ENCODE measurements at regions not wholly inside any gene's neighbourhood (a gene's known extent, or its start where the extent isn't known, plus 50 kb on each side); places are given as distances from the start of the nearest gene placed in this dataset.

- WGBS (ENCODE audit: extremely low coverage, insufficient read length, low lambda C conversion rate): no CpG with 5 or more reads among the region's 2 CpGs
- H3K27ac ChIP-seq (ENCODE audit: insufficient read length, low read depth, low read length): no peak overlapping the region
- no peak for DNase-seq
- no peaks in the 10 kb centered on the region for H3K79me2 ChIP-seq (ENCODE audit: insufficient read depth, low read length)
- no peaks in the 10 kb centered on the region for H3K79me1 ChIP-seq (ENCODE audit: insufficient read depth, low read depth, low read length, poor library complexity, severe bottlenecking)
- H3K9me3 Mint-ChIP-seq: peaks cover 2 to 3% of the 10 kb centered on the region in 2 experiments; a peak in 3 of 5 replicates
- no peak overlapping the region for H3K4me2 ChIP-seq (ENCODE audit: insufficient read depth, insufficient read length, low read length)
- H3K36me3 Mint-ChIP-seq (ENCODE audit: insufficient read depth in 1 of 3, low read depth in 3 of 3): no peaks in the 10 kb centered on the region
- no peak overlapping the region for H3K4me3 Mint-ChIP-seq
- no peaks in the 10 kb centered on the region for H3K23me2 ChIP-seq (ENCODE audit: insufficient read length, low read depth, low read length, poor library complexity, severe bottlenecking)
- H2BK5ac ChIP-seq (ENCODE audit: insufficient read length, low read length): no peak overlapping the region
- TF ChIP-seq, protein P1, sequence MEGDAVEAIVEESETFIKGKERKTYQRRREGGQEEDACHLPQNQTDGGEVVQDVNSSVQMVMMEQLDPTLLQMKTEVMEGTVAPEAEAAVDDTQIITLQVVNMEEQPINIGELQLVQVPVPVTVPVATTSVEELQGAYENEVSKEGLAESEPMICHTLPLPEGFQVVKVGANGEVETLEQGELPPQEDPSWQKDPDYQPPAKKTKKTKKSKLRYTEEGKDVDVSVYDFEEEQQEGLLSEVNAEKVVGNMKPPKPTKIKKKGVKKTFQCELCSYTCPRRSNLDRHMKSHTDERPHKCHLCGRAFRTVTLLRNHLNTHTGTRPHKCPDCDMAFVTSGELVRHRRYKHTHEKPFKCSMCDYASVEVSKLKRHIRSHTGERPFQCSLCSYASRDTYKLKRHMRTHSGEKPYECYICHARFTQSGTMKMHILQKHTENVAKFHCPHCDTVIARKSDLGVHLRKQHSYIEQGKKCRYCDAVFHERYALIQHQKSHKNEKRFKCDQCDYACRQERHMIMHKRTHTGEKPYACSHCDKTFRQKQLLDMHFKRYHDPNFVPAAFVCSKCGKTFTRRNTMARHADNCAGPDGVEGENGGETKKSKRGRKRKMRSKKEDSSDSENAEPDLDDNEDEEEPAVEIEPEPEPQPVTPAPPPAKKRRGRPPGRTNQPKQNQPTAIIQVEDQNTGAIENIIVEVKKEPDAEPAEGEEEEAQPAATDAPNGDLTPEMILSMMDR (conservative IDR thresholded peaks at IDR 0.05): no peak
- H2AFZ ChIP-seq (ENCODE audit: low read length): no peak overlapping the region
- no peak overlapping the region for H2BK120ac ChIP-seq (ENCODE audit: low read depth, low read length, poor library complexity, severe bottlenecking)
- H2AK5ac ChIP-seq (ENCODE audit: insufficient read length, low read length): no peak overlapping the region
- no peak overlapping the region for H3K4ac ChIP-seq (ENCODE audit: low read depth, low read length)
- H3K56ac ChIP-seq (ENCODE audit: insufficient read length, low read depth, low read length): no peak overlapping the region
- H3K9ac ChIP-seq (ENCODE audit: extremely low read depth, insufficient read length, low read length): no peak overlapping the region
- H3K23ac ChIP-seq (ENCODE audit: insufficient read length, low read depth, low read length): no peak overlapping the region
- peaks cover 1% of the 10 kb centered on the region for H3K27me3 Mint-ChIP-seq (ENCODE audit: low read depth)
- H2BK12ac ChIP-seq (ENCODE audit: insufficient read length, low read depth, low read length): no peak overlapping the region
- H3K18ac ChIP-seq (ENCODE audit: insufficient read length, low read depth, low read length): no peak overlapping the region
- H3K14ac ChIP-seq (ENCODE audit: insufficient read depth, low read length): no peak overlapping the region
- no peaks in the 10 kb centered on the region for H3K4me1 Mint-ChIP-seq
- no peaks in the 10 kb centered on the region for H3K9me3 ChIP-seq (ENCODE audit: control insufficient read depth, low read depth, low read length)
- H2BK15ac ChIP-seq (ENCODE audit: low read depth, low read length): no peak overlapping the region
- no peak overlapping the region for H4K91ac ChIP-seq (ENCODE audit: insufficient read length, low read depth, low read length)
- H4K20me1 ChIP-seq (ENCODE audit: control insufficient read depth, insufficient read depth, insufficient read length): no peaks in the 10 kb centered on the region
- H3K27ac Mint-ChIP-seq: no peak overlapping the region
- no peak overlapping the region for H2BK20ac ChIP-seq (ENCODE audit: low read depth, low read length, poor library complexity, severe bottlenecking)
- no peak overlapping the region for H4K8ac ChIP-seq (replicated peaks; ENCODE audit: insufficient read length, low read depth, low read length)
- H3K27me3 ChIP-seq (ENCODE audit: insufficient read depth, low read length): no peaks in the 10 kb centered on the region
- no peaks in the 10 kb centered on the region for H3K4me1 ChIP-seq (ENCODE audit: insufficient read depth, low read length)
- H3T11ph ChIP-seq (ENCODE audit: low read length): no peak overlapping the region
- no peak overlapping the region for H4K5ac ChIP-seq (ENCODE audit: insufficient read length, low read depth, low read length)
These were observed 238.3 kb downstream of the EPM2A start for GRCh38 chr6:145497006-145497405.

Measured in H9 (cell line).